HG03103 (cell line): ENCODE measurements at regions not wholly inside any gene's neighbourhood (a gene's known extent, or its start where the extent isn't known, plus 50 kb on each side); places are given as distances from the start of the nearest gene placed in this dataset.

Experiments used
- ATAC-seq: cut with Tn5 transposase; IDR thresholded peaks from one replicate; pipeline ENCODE4 v1.9.1; 2021; ENCODE audit warnings: low read depth; ENCODE audit not compliant: unreplicated experiment

GRCh38 chr12:93041416-93041815 lies 112.3 kb upstream of the EEA1 start:
- no peak for ATAC-seq

GRCh38 chr12:93042283-93042682 lies 113.2 kb upstream of the EEA1 start:
- no peak for ATAC-seq

GRCh38 chr12:93042684-93043083 lies 113.6 kb upstream of the EEA1 start:
- ATAC-seq, result no peak

DNA sequence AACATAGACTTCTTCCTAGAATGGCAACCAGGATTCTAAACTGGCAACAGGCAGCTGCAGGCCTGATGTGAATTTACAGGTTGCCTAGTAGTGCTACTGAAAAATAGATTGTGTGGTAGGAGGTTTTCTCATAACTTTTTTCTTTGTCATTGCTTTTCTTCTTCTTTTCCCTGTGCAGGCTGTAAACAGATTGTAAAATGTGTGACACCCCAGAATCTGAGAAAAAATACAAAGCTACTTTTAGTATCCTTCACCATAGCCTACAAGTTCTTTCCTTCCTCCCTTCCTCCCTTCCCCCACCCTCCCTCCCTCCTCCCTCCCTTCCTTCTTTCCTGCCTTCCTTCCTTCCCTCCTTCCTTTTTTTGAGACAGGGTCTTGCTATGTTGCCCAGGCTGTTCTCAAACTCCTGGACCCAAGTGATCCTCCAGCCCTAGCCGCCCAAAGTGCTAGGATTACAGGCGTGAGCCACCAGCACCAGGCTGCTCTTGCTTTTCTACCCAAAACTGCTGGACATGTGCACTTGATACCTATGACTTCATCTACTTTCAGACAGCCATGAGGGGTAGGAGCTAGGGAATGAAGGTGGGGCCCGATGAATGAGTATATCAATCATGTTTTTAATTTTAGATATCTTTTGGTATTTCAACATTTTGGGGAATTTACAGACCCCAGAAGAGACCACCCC lies 114.2 kb upstream of the EEA1 start:
- no peak for ATAC-seq

DNA sequence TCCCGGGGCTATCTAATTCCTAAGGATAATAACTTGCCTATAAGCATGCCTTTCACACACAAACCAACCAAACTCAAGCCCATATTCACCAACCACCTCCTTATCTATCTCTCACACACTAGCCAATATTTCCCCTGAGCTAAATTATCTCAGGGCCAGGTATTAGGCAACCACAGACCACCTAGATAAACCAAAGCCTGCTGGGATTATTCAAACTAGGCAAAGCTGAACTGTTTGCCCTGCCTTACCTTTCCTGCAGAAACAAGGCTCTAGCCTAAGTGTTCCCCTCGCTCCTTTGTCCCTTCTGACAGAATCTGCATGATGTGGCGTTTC lies 114.7 kb upstream of the EEA1 start:
- ATAC-seq, result no peak

GRCh38 chr12:93047118-93047517 lies 118.0 kb upstream of the EEA1 start:
- ATAC-seq, result no peak

GRCh38 chr12:93048656-93049055 lies 119.6 kb upstream of the EEA1 start:
- no peak for ATAC-seq

GRCh38 chr12:93050026-93050747 lies 121.1 kb upstream of the EEA1 start:
- ATAC-seq, result no peak

GRCh38 chr12:93050748-93051081 lies 121.6 kb upstream of the EEA1 start:
- no peak for ATAC-seq

- ATAC-seq, result no peak
Measured at GRCh38 chr12:93054021-93054420, 124.9 kb upstream of the EEA1 start.

GRCh38 chr12:93055221-93055620 lies 126.1 kb upstream of the EEA1 start:
- no peak for ATAC-seq

- no peak for ATAC-seq
Measured at GRCh38 chr12:93056971-93057535, 128.0 kb upstream of the EEA1 start.

DNA sequence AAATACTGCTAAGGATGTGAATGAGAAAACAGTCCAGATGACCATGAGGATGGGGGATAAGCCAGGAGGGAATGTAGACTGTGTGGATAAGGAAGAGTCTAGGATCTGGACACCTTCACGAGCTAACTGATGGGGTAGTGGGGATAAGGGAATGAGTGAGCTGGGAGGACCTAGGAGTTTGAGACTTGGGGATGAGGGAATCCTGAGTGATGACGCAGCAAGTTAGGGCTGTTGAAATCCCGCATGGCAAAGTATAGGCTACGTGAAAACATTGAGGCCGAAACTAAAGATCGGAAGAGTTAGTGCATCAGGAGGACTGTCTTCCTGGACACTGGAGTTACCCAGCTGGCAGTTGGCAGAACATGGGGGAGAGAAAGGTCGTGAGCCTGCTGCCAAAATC lies 129.2 kb upstream of the EEA1 start:
- ATAC-seq, result no peak

DNA sequence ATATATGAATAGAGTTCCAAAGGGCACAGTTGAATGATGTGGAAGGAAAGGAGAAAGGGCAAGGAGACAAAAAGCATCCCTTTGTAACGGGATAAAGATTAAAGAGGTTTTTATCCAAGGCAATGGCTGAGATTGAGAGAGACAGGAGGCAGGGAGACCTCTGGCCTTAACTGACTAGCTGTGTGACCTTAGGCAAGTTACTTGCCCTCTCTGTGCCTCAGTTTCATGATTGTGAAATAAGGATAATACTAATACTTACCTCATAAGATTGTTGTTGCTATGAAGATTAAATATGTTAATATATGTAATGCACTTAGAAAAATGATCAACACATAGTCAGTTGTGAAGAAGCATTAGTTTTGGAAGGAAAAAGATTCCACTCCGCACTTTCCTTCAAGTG lies 130.2 kb upstream of the EEA1 start:
- no peak for ATAC-seq

DNA sequence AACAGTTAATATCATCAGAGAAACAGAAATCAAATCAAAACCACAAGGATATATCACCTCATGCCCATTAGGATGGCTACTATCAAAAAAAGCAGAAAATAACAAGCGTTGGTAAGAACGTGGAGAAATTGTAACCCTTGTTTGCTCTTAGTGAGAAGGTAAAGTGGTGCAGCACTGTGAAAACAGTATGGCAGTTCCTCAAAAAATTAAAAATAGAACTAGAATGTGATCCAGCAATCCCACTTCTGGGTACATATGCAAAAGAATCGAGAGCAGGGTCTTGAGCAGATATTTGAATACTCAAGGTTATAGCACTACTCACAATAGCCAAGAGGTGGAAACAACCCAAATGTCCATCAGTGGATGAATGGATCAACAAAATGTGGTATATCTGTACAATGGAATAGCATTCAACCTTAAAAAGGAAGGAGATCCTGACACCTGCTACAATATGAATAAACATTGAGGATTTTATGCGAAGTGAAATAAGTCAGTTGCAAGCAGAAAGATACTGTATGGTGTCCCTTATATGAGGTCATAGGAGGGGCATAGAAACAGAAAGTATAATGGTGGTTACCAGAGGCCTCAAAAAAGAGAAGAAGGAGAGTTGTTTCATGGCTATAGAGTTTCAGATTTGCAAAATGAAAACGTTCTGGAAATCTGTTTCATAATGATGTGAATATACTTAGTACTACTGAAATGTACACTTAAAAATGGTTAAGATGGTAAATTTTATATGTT lies 131.0 kb upstream of the EEA1 start:
- peak; percentile 95 for ATAC-seq

DNA sequence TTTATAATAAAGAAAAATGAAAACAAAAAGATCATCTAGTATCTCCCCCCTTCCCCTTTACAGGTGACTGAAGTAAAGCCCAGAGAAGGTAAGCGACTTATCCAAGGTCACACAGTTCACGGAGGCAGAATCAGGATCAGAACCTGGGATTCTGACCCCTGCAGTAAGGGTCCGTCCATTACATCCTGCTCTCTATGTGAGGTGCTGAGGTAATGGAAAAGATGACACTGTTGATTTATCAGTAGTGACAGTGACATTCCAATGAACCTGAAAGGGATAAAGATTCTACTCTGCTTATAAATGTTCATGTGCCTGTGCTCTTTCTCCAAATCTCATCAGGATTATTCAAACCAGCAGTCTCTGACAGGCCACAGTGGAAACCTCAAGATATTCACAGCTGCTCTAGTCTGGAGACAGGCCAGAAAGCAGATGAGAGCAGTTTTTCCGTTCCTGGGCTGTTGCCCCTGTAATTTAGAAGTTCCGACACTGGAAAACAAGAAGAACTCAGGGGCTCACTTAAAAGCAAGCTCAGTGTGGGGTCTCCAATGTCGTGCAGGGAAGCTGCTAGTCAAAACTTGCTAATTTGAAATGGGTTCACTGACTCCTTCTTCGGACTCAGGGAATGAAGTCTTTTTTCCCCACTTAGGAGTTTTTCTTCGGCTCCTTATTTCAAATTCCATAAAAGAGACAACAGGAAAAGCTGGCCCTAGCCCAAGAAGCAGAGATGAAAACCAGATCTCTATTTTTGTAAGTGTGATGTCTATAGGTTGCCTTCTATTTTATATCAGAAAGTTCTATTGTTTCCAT lies 131.8 kb upstream of the EEA1 start:
- peak; percentile 21 for ATAC-seq

- ATAC-seq, result no peak
Measured at GRCh38 chr12:93061473-93062419, 132.7 kb upstream of the EEA1 start.

- ATAC-seq, result no peak
Measured at GRCh38 chr12:93065896-93066295, 136.8 kb upstream of the EEA1 start.

GRCh38 chr12:93072340-93072739 lies 143.2 kb upstream of the EEA1 start:
- no peak for ATAC-seq

DNA sequence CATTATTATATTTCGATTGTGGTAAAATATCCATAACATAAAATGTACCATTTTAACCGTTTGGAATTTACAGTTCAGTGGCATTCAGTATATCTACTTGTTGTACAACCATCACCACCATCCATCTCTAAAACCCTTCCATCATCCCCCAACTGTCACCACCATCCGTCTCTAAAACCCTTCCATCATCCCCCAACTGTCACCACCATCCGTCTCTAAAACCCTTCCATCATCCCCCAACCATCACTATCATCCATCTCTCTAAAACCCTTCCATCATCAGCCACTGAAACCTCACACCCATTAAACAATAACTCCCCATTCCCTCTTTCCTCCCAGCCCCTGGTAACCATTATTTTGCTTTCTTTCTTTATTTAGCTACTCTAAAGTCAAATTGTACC lies 144.2 kb upstream of the EEA1 start:
- no peak for ATAC-seq
